C1 segment of cervical spinal cord (tissue), 14 donors: ENCODE measurements at regions not wholly inside any gene's neighbourhood (a gene's known extent, or its start where the extent isn't known, plus 50 kb on each side); places are given as distances from the start of the nearest gene placed in this dataset.
"Not testable (repeated sequence)": the region's sequence is repeated elsewhere in the genome, so short reads cannot be mapped to it uniquely, and the experiment has no call there.

ENCODE experiments used
- DNase-seq, 14 donors: peaks; one replicate each; lab custom pipeline; 2025; lab: John Stamatoyannopoulos, UW

- not testable (repeated sequence) for DNase-seq
These were observed 76.8 kb upstream of the DST start for GRCh38 chr6:56719315-56720058.

GRCh38 chr6:56718236-56718635 is 75.5 kb upstream of the DST start:
- no peak for DNase-seq

- DNase-seq = no peak
These were observed 73.5 kb upstream of the DST start for GRCh38 chr6:56716229-56716628.

GRCh38 chr6:56715741-56716140 is 73.1 kb upstream of the DST start:
- DNase-seq = no peak

GRCh38 chr6:56714982-56715456 is 72.3 kb upstream of the DST start:
- DNase-seq = peak in 1 of 14 donors; percentile 42

- no peak for DNase-seq
These were observed 71.6 kb upstream of the DST start for GRCh38 chr6:56714273-56714672.

GRCh38 chr6:56713254-56713672 is 70.6 kb upstream of the DST start:
- peak in 2 of 14 donors; percentile 37 to 38 for DNase-seq

- no peak for DNase-seq
These were observed 68.3 kb upstream of the DST start for GRCh38 chr6:56710967-56711366.

- no peak for DNase-seq
These were observed 67.0 kb upstream of the DST start for GRCh38 chr6:56709650-56710049.

- DNase-seq = peak in 1 of 14 donors; percentile 14
These were observed 66.3 kb upstream of the DST start for GRCh38 chr6:56708810-56709597.

GRCh38 chr6:56706981-56707726 is 64.5 kb upstream of the DST start:
- peak in 1 of 14 donors; percentile 20 for DNase-seq

GRCh38 chr6:56699066-56699654 is 56.5 kb upstream of the DST start:
- peak in 1 of 14 donors; percentile 31 for DNase-seq

- no peak for DNase-seq
These were observed 53.0 kb upstream of the DST start for GRCh38 chr6:56695702-56696101.

GRCh38 chr6:56694002-56694401 is 51.3 kb upstream of the DST start:
- DNase-seq = no peak

- DNase-seq = peak in 11 of 14 donors; percentile 30 to 73 (median 50)
These were observed 50.5 kb upstream of the DST start for GRCh38 chr6:56693246-56693607.

GRCh38 chr6:56692523-56693245 is 50.0 kb upstream of the DST start:
- peak in 4 of 14 donors; percentile 16 to 73 (median 32) for DNase-seq
